Hepatocyte (in vitro differentiated cells): ENCODE measurements at regions not wholly inside any gene's neighbourhood (a gene's known extent, or its start where the extent isn't known, plus 50 kb on each side); places are given as distances from the start of the nearest gene placed in this dataset.
A peak's percentile ranks its signal among the peaks of the same experiment; 100 is the strongest.

Experiments used
- DNase-seq: peaks from one replicate; pipeline ENCODE4 v3.0.0-alpha.2; 2016; ENCODE audit warnings: low spot score
- H2AFZ ChIP-seq: fragments of 200-600 bp; sonication (generic); 2 replicates; pipeline ENCODE4 v1.6.0; 2016; ENCODE audit warnings: antibody characterized with exemption, mild to moderate bottlenecking
- H3K27ac ChIP-seq: fragments of 200-600 bp; sonication (generic); 2 replicates; pipeline ENCODE4 v1.5.1; 2016; ENCODE audit warnings: mild to moderate bottlenecking
- H3K27me3 ChIP-seq: fragments of 200-600 bp; sonication (generic); 2 replicates; pipeline ENCODE4 v1.6.1; 2016
- H3K36me3 ChIP-seq: fragments of 200-600 bp; sonication (generic); replicated peaks from 2 replicates; pipeline ENCODE4 v1.5.1; 2016; ENCODE audit warnings: low read depth; ENCODE audit not compliant: insufficient read depth
- H3K4me1 ChIP-seq: fragments of 200-600 bp; sonication (generic); 2 replicates; pipeline ENCODE4 v1.5.1; 2016; ENCODE audit warnings: mild to moderate bottlenecking, moderate library complexity; ENCODE audit not compliant: insufficient read depth
- H3K4me2 ChIP-seq: fragments of 200-600 bp; sonication (generic); 2 replicates; pipeline ENCODE4 v1.6.0; 2016
- H3K4me3 ChIP-seq: fragments of 200-600 bp; sonication (generic); 2 replicates; pipeline ENCODE4 v1.5.1; 2016; ENCODE audit warnings: mild to moderate bottlenecking
- H3K79me2 ChIP-seq: fragments of 200-600 bp; sonication (generic); 2 replicates; pipeline ENCODE4 v1.6.0; 2017; ENCODE audit warnings: mild to moderate bottlenecking
- H3K9me2 ChIP-seq: fragments of 200-600 bp; sonication (generic); replicated peaks from 2 replicates; pipeline ENCODE4 v1.6.0; 2017; ENCODE audit warnings: mild to moderate bottlenecking; ENCODE audit not compliant: insufficient read depth
- H3K9me3 ChIP-seq: fragments of 200-600 bp; sonication (generic); 2 replicates; pipeline ENCODE4 v1.5.1; 2016; ENCODE audit warnings: low read depth, mild to moderate bottlenecking
- H4K20me1 ChIP-seq: fragments of 200-600 bp; sonication (generic); 2 replicates; pipeline ENCODE4 v1.6.0; 2016; ENCODE audit warnings: mild to moderate bottlenecking; ENCODE audit not compliant: insufficient read depth, poor library complexity, severe bottlenecking
- CTCF ChIP-seq: fragments of 200-600 bp; sonication (generic); IDR thresholded peaks from 2 replicates; pipeline ENCODE4 v1.5.1; 2016; ENCODE audit warnings: antibody characterized with exemption, mild to moderate bottlenecking; ENCODE audit not compliant: poor library complexity
- EZH2 ChIP-seq: fragments of 200-600 bp; sonication (generic); IDR thresholded peaks from 2 replicates; pipeline ENCODE4 v1.6.1; 2016; ENCODE audit warnings: antibody characterized with exemption, mild to moderate bottlenecking, borderline replicate concordance
- EZH2phosphoT487 ChIP-seq: fragments of 200-600 bp; sonication (generic); IDR thresholded peaks from one replicate; pipeline ENCODE4 v1.6.1; 2018; ENCODE audit warnings: antibody characterized with exemption, mild to moderate bottlenecking, low read depth, moderate library complexity; ENCODE audit not compliant: unreplicated experiment, severe bottlenecking
- WGBS: methylation state at CpG from one replicate; pipeline ENCODE4 v1.1.6; 2016; ENCODE audit warnings: low lambda C conversion rate; ENCODE audit errors: missing lambda C conversion rate; 5-methylcytosine and 5-hydroxymethylcytosine counted together

DNA sequence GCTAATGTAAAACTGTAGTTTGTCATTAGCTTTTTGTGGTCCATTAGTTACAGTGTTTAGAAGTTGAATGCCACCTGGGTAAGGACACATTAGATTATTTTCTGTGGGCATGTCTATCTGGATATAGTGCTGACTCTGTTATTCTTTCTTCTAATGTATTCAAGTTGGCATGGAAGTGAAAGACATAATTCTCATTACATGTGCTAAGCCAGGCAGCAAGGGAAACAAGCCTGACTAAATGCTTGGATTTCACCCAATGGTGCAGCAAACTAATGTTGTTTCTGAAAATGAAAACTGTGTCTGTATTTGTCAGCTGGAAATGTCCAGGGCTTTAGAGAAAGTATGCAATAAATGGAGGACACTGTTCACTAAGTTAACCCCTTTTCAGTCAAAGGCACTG lies 100.7 kb downstream of the NUP35 start:
- Histone ChIP-seq H3K4me3 (no peak overlapping the region), H3K4me2 (no peak overlapping the region), H2AFZ (no peak overlapping the region), H3K27me3 (no peaks in the 10 kb centered on the region), H3K79me2 (no peaks in the 10 kb centered on the region), H4K20me1 (no peaks in the 10 kb centered on the region), H3K36me3 (no peaks in the 10 kb centered on the region), H3K4me1 (no peaks in the 10 kb centered on the region), H3K9me2 (no peaks in the 10 kb centered on the region), H3K9me3 (no peaks in the 10 kb centered on the region), H3K27ac (no peak overlapping the region)
- DNase-seq, result no peak
- TF ChIP-seq EZH2 (no peak), EZH2phosphoT487 (no peak), CTCF (no peak)

DNA sequence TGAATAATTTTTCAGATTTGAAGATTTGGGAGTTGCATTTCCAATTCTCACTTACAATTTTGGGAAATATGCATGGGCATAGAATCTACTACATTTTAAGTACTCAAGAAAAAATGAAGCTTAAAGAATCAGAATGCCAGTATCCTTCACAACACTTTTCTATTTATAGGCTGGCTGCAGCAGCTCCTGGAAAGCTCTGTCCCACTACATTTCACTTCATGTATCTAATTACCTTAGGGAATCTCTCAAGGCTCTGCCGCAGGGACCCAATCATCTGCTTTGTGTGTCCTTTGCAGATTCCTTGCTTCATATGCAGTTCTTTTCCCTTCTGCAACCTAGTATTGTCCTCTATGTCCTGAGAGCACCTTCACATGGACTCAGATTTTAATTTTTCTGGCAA lies 102.9 kb downstream of the NUP35 start:
- H3K27ac ChIP-seq, result no peak overlapping the region
- 89% methylated on average over 1 of the region's 1 CpG for WGBS
- H3K4me1 ChIP-seq, result no peaks in the 10 kb centered on the region
- H3K27me3 ChIP-seq, result no peaks in the 10 kb centered on the region
- no peaks in the 10 kb centered on the region for H3K79me2 ChIP-seq
- H3K36me3 ChIP-seq, result no peaks in the 10 kb centered on the region
- TF ChIP-seq EZH2phosphoT487, result no peak
- H4K20me1 ChIP-seq, result no peaks in the 10 kb centered on the region
- H3K9me2 ChIP-seq, result no peaks in the 10 kb centered on the region
- no peak overlapping the region for H3K4me2 ChIP-seq
- no peak for DNase-seq
- H3K9me3 ChIP-seq, result no peaks in the 10 kb centered on the region
- H3K4me3 ChIP-seq, result no peak overlapping the region
- H2AFZ ChIP-seq, result no peak overlapping the region

DNA sequence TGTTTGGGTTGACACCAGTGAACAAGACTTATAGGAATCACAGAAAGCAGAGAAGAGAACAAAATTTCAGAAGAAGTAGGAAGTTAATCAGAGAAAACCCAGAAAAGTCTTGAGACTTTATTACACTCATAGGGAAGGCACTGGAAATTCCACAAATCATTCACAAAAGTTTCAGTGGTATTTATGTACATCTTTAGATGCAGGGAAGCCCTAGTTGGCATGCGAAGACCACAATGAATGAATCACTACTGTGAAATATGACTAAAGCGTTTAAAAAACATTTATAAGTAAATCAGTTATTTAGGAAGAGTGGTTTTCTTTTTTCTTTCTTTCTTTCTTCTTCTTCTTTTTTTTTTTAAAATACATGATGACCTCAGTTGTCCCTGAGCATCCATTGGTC lies 105.1 kb downstream of the NUP35 start:
- H3K79me2 ChIP-seq, result no peaks in the 10 kb centered on the region

GRCh38 chr2:183232161-183232865 lies 108.1 kb downstream of the NUP35 start:
- Histone ChIP-seq H3K79me2 (no peaks in the 10 kb centered on the region), H3K4me3 (no peak overlapping the region), H3K4me1 (no peaks in the 10 kb centered on the region), H3K9me2 (no peaks in the 10 kb centered on the region), H3K36me3 (no peaks in the 10 kb centered on the region), H3K27me3 (no peaks in the 10 kb centered on the region), H3K9me3 (no peaks in the 10 kb centered on the region), H3K27ac (peak overlapping the region; percentile 26), H2AFZ (no peak overlapping the region), H4K20me1 (no peaks in the 10 kb centered on the region), H3K4me2 (no peak overlapping the region)
- WGBS, result 52% methylated on average over 1 of the region's 1 CpG
- TF ChIP-seq EZH2 (no peak), CTCF (no peak), EZH2phosphoT487 (no peak)
- DNase-seq, result no peak

More for the DNA sequence above, 105.1 kb downstream of the NUP35 start:
- no peak for TF ChIP-seq EZH2
- TF ChIP-seq EZH2phosphoT487, result no peak
- no peak for TF ChIP-seq CTCF
- DNase-seq, result no peak
- no peaks in the 10 kb centered on the region for H3K27me3 ChIP-seq
- 96% methylated on average over 2 of the region's 2 CpGs for WGBS
- H3K4me2 ChIP-seq, result no peak overlapping the region
- H3K36me3 ChIP-seq, result no peaks in the 10 kb centered on the region
- no peak overlapping the region for H3K27ac ChIP-seq
- no peaks in the 10 kb centered on the region for H4K20me1 ChIP-seq
- H3K9me2 ChIP-seq, result no peaks in the 10 kb centered on the region
- no peak overlapping the region for H2AFZ ChIP-seq
- no peaks in the 10 kb centered on the region for H3K4me1 ChIP-seq
- no peak overlapping the region for H3K4me3 ChIP-seq
- H3K9me3 ChIP-seq, result no peaks in the 10 kb centered on the region
